ENCODE measurements at regions not wholly inside any gene's neighbourhood (a gene's known extent, or its start where the extent isn't known, plus 50 kb on each side); places are given as distances from the start of the nearest gene placed in this dataset.

GRCh38 chr1:105686874-105687690 is 1369.4 kb upstream of the PRMT6 start:
- TF ChIP-seq, protein P1, sequence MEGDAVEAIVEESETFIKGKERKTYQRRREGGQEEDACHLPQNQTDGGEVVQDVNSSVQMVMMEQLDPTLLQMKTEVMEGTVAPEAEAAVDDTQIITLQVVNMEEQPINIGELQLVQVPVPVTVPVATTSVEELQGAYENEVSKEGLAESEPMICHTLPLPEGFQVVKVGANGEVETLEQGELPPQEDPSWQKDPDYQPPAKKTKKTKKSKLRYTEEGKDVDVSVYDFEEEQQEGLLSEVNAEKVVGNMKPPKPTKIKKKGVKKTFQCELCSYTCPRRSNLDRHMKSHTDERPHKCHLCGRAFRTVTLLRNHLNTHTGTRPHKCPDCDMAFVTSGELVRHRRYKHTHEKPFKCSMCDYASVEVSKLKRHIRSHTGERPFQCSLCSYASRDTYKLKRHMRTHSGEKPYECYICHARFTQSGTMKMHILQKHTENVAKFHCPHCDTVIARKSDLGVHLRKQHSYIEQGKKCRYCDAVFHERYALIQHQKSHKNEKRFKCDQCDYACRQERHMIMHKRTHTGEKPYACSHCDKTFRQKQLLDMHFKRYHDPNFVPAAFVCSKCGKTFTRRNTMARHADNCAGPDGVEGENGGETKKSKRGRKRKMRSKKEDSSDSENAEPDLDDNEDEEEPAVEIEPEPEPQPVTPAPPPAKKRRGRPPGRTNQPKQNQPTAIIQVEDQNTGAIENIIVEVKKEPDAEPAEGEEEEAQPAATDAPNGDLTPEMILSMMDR (IDR thresholded peaks at IDR 0.05), result no peak
- no peak for TF ChIP-seq EZH2 (IDR thresholded peaks at IDR 0.05)
- TF ChIP-seq EZH2phosphoT487 (IDR thresholded peaks at IDR 0.05), result no peak
